NCI-H1436 (cell line): ENCODE measurements at regions not wholly inside any gene's neighbourhood (a gene's known extent, or its start where the extent isn't known, plus 50 kb on each side); places are given as distances from the start of the nearest gene placed in this dataset.
"Not testable (repeated sequence)": the region's sequence is repeated elsewhere in the genome, so short reads cannot be mapped to it uniquely, and the experiment has no call there.

Experiments
- DNase-seq: peaks from one replicate; lab custom pipeline; 2025; lab: John Stamatoyannopoulos, UW

- DNase-seq, result no peak
Observed at GRCh38 chr17:71437166-71437565, 683.7 kb upstream of the SOX9 start.

- DNase-seq, result peak; percentile 85
Observed at GRCh38 chr17:71438631-71439146, 682.1 kb upstream of the SOX9 start.

GRCh38 chr17:71440513-71440912, 680.3 kb upstream of the SOX9 start:
- no peak for DNase-seq

- no peak for DNase-seq
Observed at GRCh38 chr17:71441098-71441497, 679.7 kb upstream of the SOX9 start.

- no peak for DNase-seq
Observed at GRCh38 chr17:71444078-71444477, 676.7 kb upstream of the SOX9 start.

GRCh38 chr17:71446645-71447437, 674.0 kb upstream of the SOX9 start:
- DNase-seq, result no peak

GRCh38 chr17:71447644-71448043, 673.2 kb upstream of the SOX9 start:
- DNase-seq, result peak; percentile 32

GRCh38 chr17:71450657-71451056, 670.2 kb upstream of the SOX9 start:
- not testable (repeated sequence) for DNase-seq

- DNase-seq, result no peak
Observed at GRCh38 chr17:71453876-71454422, 666.9 kb upstream of the SOX9 start.

- DNase-seq, result no peak
Observed at GRCh38 chr17:71455219-71455618, 665.6 kb upstream of the SOX9 start.

GRCh38 chr17:71458322-71458721, 662.5 kb upstream of the SOX9 start:
- DNase-seq, result no peak

GRCh38 chr17:71460943-71461342, 659.9 kb upstream of the SOX9 start:
- peak; percentile 65 for DNase-seq

- DNase-seq, result peak; percentile 92
Observed at GRCh38 chr17:71461498-71462169, 659.2 kb upstream of the SOX9 start.

GRCh38 chr17:71464241-71464640, 656.6 kb upstream of the SOX9 start:
- no peak for DNase-seq

- DNase-seq, result peak; percentile 48
Observed at GRCh38 chr17:71464751-71465150, 656.1 kb upstream of the SOX9 start.

GRCh38 chr17:71467719-71468118, 653.1 kb upstream of the SOX9 start:
- no peak for DNase-seq

- no peak for DNase-seq
Observed at GRCh38 chr17:71470062-71470461, 650.8 kb upstream of the SOX9 start.

GRCh38 chr17:71472809-71473789, 647.7 kb upstream of the SOX9 start:
- DNase-seq, result peak; percentile 85

GRCh38 chr17:71477356-71477755, 643.5 kb upstream of the SOX9 start:
- no peak for DNase-seq

GRCh38 chr17:71480099-71480498, 640.7 kb upstream of the SOX9 start:
- DNase-seq, result no peak

- peak; percentile 31 for DNase-seq
Observed at GRCh38 chr17:71482625-71483024, 638.2 kb upstream of the SOX9 start.

GRCh38 chr17:71484546-71484945, 636.3 kb upstream of the SOX9 start:
- DNase-seq, result no peak
